HCT116 (cell line): ENCODE measurements at regions not wholly inside any gene's neighbourhood (a gene's known extent, or its start where the extent isn't known, plus 50 kb on each side); places are given as distances from the start of the nearest gene placed in this dataset.

ENCODE experiments used
- ATAC-seq: fragments of 200-7000 bp; cut with Tn5 transposase; 2 replicates; pipeline ENCODE4 v1.9.1; 2020; ENCODE audit warnings: mild to moderate bottlenecking, moderate library complexity
- BruUV-seq: library from RNA; stranded (reverse); fragments of 400-500 nt; replicated peaks from 2 replicates; lab custom pipeline; 2021; lab: Mats Ljungman, UMichigan
- CTCF ChIA-PET: fragments of 300-600 bp; sonication (Branson Sonifier 250); formaldehyde crosslinking; loops from one replicate; lab custom pipeline; 2021; ENCODE audit warnings: antibody characterized with exemption; lab: Charles Lee
- POLR2A ChIA-PET: fragments of 300-600, 350-600 bp; sonication (Branson Sonifier 250); formaldehyde crosslinking; loops from one replicate; lab custom pipeline; 2021; ENCODE audit warnings: antibody characterized with exemption; lab: Charles Lee
- RAD21 ChIA-PET, 2 experiments: fragments of 300-600 bp; sonication (Branson Sonifier 250); formaldehyde crosslinking; loops; one replicate each; lab custom pipeline; 2023; ENCODE audit warnings: low total read pairs in 2 of 2; ENCODE audit not compliant: uncharacterized antibody in 2 of 2, unreplicated experiment in 2 of 2, low non-redundant PET in 1 of 2; lab: Charles Lee
- DNase-seq: peaks from one replicate; pipeline ENCODE4 v3.0.0-alpha.2; 2010; ENCODE audit warnings: low read depth, low spot score
- H2AFZ ChIP-seq: fragments of 200-600 bp; shearing (Covaris generic), sonication (generic); 2 replicates; pipeline ENCODE4 v1.6.1; 2017; ENCODE audit warnings: low read depth, mixed run types, mixed read lengths, antibody characterized with exemption, low read length; ENCODE audit not compliant: poor library complexity, severe bottlenecking
- H3K27ac ChIP-seq: 2 replicates; pipeline ENCODE4 v1.5.1; 2012; ENCODE audit warnings: low read depth, low read length
- H3K27me3 ChIP-seq: fragments of 200-600 bp; sonication (generic); 2 replicates; pipeline ENCODE4 v1.6.1; 2016; ENCODE audit warnings: mixed run types, low read length, mixed read lengths; ENCODE audit not compliant: insufficient read depth
- H3K36me3 ChIP-seq, 2 experiments: fragments of 200-500 bp in 1 of 2; fragments of 200-600 bp in 1 of 2; sonication (Bioruptor generic) in 1 of 2; sonication (generic) in 1 of 2; 2 replicates each; pipeline versions ENCODE4 v1.5.1 to v1.6.1; 2014 to 2016; ENCODE audit warnings: low read length in 2 of 2, inconsistent platforms in 1 of 2, mixed read lengths in 1 of 2, mixed run types in 1 of 2; ENCODE audit not compliant: insufficient read depth in 2 of 2, control insufficient read depth in 1 of 2
- H3K4me1 ChIP-seq, 2 experiments: fragments of 200-600 bp in 1 of 2; sonication (generic) in 1 of 2; 2 replicates each; pipeline versions ENCODE4 v1.5.1 to v1.6.1; 2012 to 2017; ENCODE audit warnings: low read length in 2 of 2, inconsistent platforms in 1 of 2, mild to moderate bottlenecking in 1 of 2, mixed read lengths in 1 of 2, mixed run types in 1 of 2, moderate library complexity in 1 of 2; ENCODE audit not compliant: insufficient read depth in 2 of 2, control insufficient read depth in 1 of 2
- H3K4me2 ChIP-seq: fragments of 200-600 bp; sonication (generic); 2 replicates; pipeline ENCODE4 v1.6.1; 2017; ENCODE audit warnings: mixed run types, low read length, mixed read lengths
- H3K4me3 ChIP-seq, 2 experiments: fragments of 200-600 bp in 1 of 2; sonication (generic) in 1 of 2; replicated peaks in 1 of 2; 2 replicates each; pipeline ENCODE4 v1.5.1; 2011 to 2016; ENCODE audit warnings: low read length in 2 of 2, control low read depth in 1 of 2, low read depth in 1 of 2, mild to moderate bottlenecking in 1 of 2, mixed read lengths in 1 of 2, mixed run types in 1 of 2
- H3K79me2 ChIP-seq: fragments of 200-600 bp; sonication (generic); 2 replicates; pipeline ENCODE4 v1.6.1; 2017; ENCODE audit warnings: mild to moderate bottlenecking, mixed run types, low read length, moderate library complexity, mixed read lengths; ENCODE audit not compliant: insufficient read depth
- H3K9ac ChIP-seq: fragments of 200-600 bp; sonication (generic); 2 replicates; pipeline ENCODE4 v1.6.1; 2016; ENCODE audit warnings: low read length, mixed read lengths
- H3K9me2 ChIP-seq: fragments of 200-600 bp; sonication (generic), shearing (Covaris generic); 2 replicates; pipeline ENCODE4 v1.6.1; 2017; ENCODE audit warnings: mixed run types, mild to moderate bottlenecking, moderate library complexity; ENCODE audit not compliant: insufficient read depth
- H3K9me3 ChIP-seq, 2 experiments: fragments of 200-500 bp in 1 of 2; fragments of 200-600 bp in 1 of 2; sonication (Bioruptor generic) in 1 of 2; sonication (generic) in 1 of 2; 2 replicates each; pipeline ENCODE4 v1.6.1; 2014 to 2017; ENCODE audit warnings: low read length in 2 of 2, mixed read lengths in 2 of 2, inconsistent platforms in 1 of 2, low read depth in 1 of 2, mild to moderate bottlenecking in 1 of 2, mixed run types in 1 of 2, moderate library complexity in 1 of 2; ENCODE audit not compliant: control insufficient read depth in 1 of 2, insufficient read depth in 1 of 2
- H4K20me1 ChIP-seq: fragments of 200-600 bp; sonication (generic), shearing (Covaris generic); 2 replicates; pipeline ENCODE4 v1.6.1; 2017; ENCODE audit warnings: mixed run types, mild to moderate bottlenecking, moderate library complexity; ENCODE audit not compliant: insufficient read depth
- CBX3 ChIP-seq: IDR thresholded peaks from 2 replicates; pipeline ENCODE4 v1.6.1; 2012; ENCODE audit warnings: low read depth
- CTCF ChIP-seq, 3 experiments: fragments of 200-600 bp in 1 of 3; sonication (generic) in 1 of 3; IDR thresholded peaks in 2 of 3; conservative IDR thresholded peaks in 1 of 3; 2 replicates each; pipeline ENCODE4 v1.5.1; 2012 to 2017; ENCODE audit warnings: low read depth in 2 of 3, low read length in 2 of 3, antibody characterized with exemption in 1 of 3, borderline replicate concordance in 1 of 3, control low read depth in 1 of 3, mild to moderate bottlenecking in 1 of 3, mixed read lengths in 1 of 3, mixed run types in 1 of 3, moderate library complexity in 1 of 3; ENCODE audit not compliant: insufficient read depth in 1 of 3
- JUND ChIP-seq: IDR thresholded peaks from 2 replicates; pipeline ENCODE4 v1.6.1; 2012
- MAX ChIP-seq: IDR thresholded peaks from 2 replicates; pipeline ENCODE4 v1.6.1; 2012
- RAD21 ChIP-seq: IDR thresholded peaks from 2 replicates; pipeline ENCODE4 v1.6.1; 2012; ENCODE audit warnings: low read depth, mild to moderate bottlenecking
- SRF ChIP-seq: IDR thresholded peaks from 2 replicates; pipeline ENCODE4 v1.6.1; 2012; ENCODE audit warnings: low read depth
- TCF7L2 ChIP-seq: IDR thresholded peaks from 2 replicates; pipeline ENCODE4 v1.7.0; 2011; ENCODE audit warnings: borderline replicate concordance, inconsistent platforms; ENCODE audit not compliant: insufficient read depth, insufficient read length; ENCODE audit errors: extremely low read depth
- ZFX ChIP-seq: fragments of 450-650 bp; IDR thresholded peaks from 2 replicates; pipeline ENCODE4 v1.6.1; 2017
- intact Hi-C: fragments of 100-400 bp; cut with micrococcal nuclease; formaldehyde crosslinking; loops from 2 replicates; pipeline ENCODE4 v1.10.0; 2022
- TF ChIP-seq, protein P1 (sequence below): IDR thresholded peaks from 2 replicates; pipeline ENCODE4 v1.6.1; 2012

- intact Hi-C loops = no loop called here
- Histone ChIP-seq H3K27me3 (no peaks in the 10 kb centered on the region), H3K9me3 (peaks cover 3 to 4% of the 10 kb centered on the region in 2 experiments; a peak in 2 of 4 replicates), H3K36me3 (no peaks in the 10 kb centered on the region), H2AFZ (no peak overlapping the region), H3K27ac (no peak overlapping the region), H4K20me1 (no peaks in the 10 kb centered on the region), H3K4me1 (no peaks in the 10 kb centered on the region), H3K9ac (no peak overlapping the region), H3K79me2 (no peaks in the 10 kb centered on the region)
- DNase-seq = no peak
- no peak for ATAC-seq
- no TSS peak for BruUV-seq
- no peak for TF ChIP-seq ZFX
- TF ChIP-seq SRF = no peak
- no peak for TF ChIP-seq RAD21
- no peak for TF ChIP-seq MAX
- TF ChIP-seq, protein P1, sequence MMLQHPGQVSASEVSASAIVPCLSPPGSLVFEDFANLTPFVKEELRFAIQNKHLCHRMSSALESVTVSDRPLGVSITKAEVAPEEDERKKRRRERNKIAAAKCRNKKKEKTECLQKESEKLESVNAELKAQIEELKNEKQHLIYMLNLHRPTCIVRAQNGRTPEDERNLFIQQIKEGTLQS = no peak
- no peak for TF ChIP-seq CTCF (IDR thresholded peaks at IDR 0.05 in 2 of 3, conservative IDR thresholded peaks at IDR 0.05 in 1 of 3; ENCODE audit: borderline replicate concordance in 1 of 3, insufficient read depth in 1 of 3, low read depth in 2 of 3, low read length in 2 of 3)
- TF ChIP-seq TCF7L2 = no peak
- TF ChIP-seq CBX3 = no peak
- TF ChIP-seq, all 23 proteins: peak for 0
- POLR2A ChIA-PET = no interaction called here
- CTCF ChIA-PET = no interaction called here
- H3K9me2 ChIP-seq = no peaks in the 10 kb centered on the region
- RAD21 ChIA-PET = no interaction called here
- H3K4me3 ChIP-seq = no peak overlapping the region
- H3K4me2 ChIP-seq = no peak overlapping the region
These were observed 1097.2 kb downstream of the BCL11A start for GRCh38 chr2:59456285-59456684.

DNA sequence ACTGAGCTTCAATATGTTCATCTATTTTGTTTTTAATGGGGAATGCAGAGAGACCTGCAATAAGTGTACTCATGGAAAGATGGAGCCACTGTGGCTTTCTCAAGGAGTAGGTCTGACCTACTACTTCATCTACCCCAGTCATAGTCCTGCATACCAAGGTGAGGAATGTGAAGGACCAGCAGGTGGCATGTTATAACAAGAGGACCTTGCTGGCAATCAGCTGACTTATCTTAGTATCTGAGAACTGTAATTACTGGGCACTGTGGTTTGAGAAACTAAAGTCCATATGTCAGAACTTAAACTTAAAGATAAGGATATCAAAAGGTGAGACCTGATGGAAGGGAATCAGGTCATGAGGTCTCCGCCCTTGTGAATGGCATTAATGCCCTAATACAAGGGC lies 1104.2 kb downstream of the BCL11A start:
- no peak for ATAC-seq
- Histone ChIP-seq H3K4me3 (no peak overlapping the region), H3K4me2 (no peak overlapping the region), H3K4me1 (no peaks in the 10 kb centered on the region), H3K9me2 (no peaks in the 10 kb centered on the region), H3K36me3 (no peaks in the 10 kb centered on the region), H3K9ac (no peak overlapping the region), H3K27me3 (no peaks in the 10 kb centered on the region), H3K9me3 (peaks cover 3 to 4% of the 10 kb centered on the region in 2 experiments; a peak in 2 of 4 replicates), H3K27ac (no peak overlapping the region), H2AFZ (no peak overlapping the region), H4K20me1 (no peaks in the 10 kb centered on the region), H3K79me2 (no peaks in the 10 kb centered on the region)
- no peak for DNase-seq
- ChIA-PET CTCF (no interaction called here), POLR2A (no interaction called here), RAD21 (no interaction called here)
- intact Hi-C loops = no loop called here
- TF ChIP-seq JUND (no peak), SRF (no peak)
- BruUV-seq = no TSS peak
